COLO829 (cell line): ENCODE measurements at regions not wholly inside any gene's neighbourhood (a gene's known extent, or its start where the extent isn't known, plus 50 kb on each side); places are given as distances from the start of the nearest gene placed in this dataset.
"Not testable (repeated sequence)": the region's sequence is repeated elsewhere in the genome, so short reads cannot be mapped to it uniquely, and the experiment has no call there.

ENCODE experiments used
- DNase-seq: peaks from one replicate; pipeline ENCODE4 v3.0.0; 2012; ENCODE audit warnings: low spot score

GRCh38 chr4:126742048-126742447, 890.7 kb upstream of the INTU start:
- DNase-seq: no peak

GRCh38 chr4:126742885-126743284, 889.9 kb upstream of the INTU start:
- DNase-seq: no peak

GRCh38 chr4:126748736-126749135, 884.0 kb upstream of the INTU start:
- DNase-seq: no peak

GRCh38 chr4:126750723-126751122, 882.0 kb upstream of the INTU start:
- no peak for DNase-seq

- DNase-seq: no peak
Measured at GRCh38 chr4:126752126-126752525, 880.6 kb upstream of the INTU start.

- DNase-seq: no peak
Measured at GRCh38 chr4:126752702-126753101, 880.1 kb upstream of the INTU start.

GRCh38 chr4:126753592-126753991, 879.2 kb upstream of the INTU start:
- no peak for DNase-seq

GRCh38 chr4:126755506-126755905, 877.3 kb upstream of the INTU start:
- no peak for DNase-seq

GRCh38 chr4:126756050-126756829, 876.5 kb upstream of the INTU start:
- no peak for DNase-seq

- DNase-seq: no peak
Measured at GRCh38 chr4:126757219-126757618, 875.5 kb upstream of the INTU start.

GRCh38 chr4:126758493-126758892, 874.3 kb upstream of the INTU start:
- no peak for DNase-seq

- no peak for DNase-seq
Measured at GRCh38 chr4:126761947-126762662, 870.7 kb upstream of the INTU start.

- DNase-seq: no peak
Measured at GRCh38 chr4:126762663-126763247, 870.0 kb upstream of the INTU start.

GRCh38 chr4:126766241-126766640, 866.5 kb upstream of the INTU start:
- no peak for DNase-seq

GRCh38 chr4:126768338-126768737, 864.4 kb upstream of the INTU start:
- DNase-seq: no peak

- DNase-seq: not testable (repeated sequence)
Measured at GRCh38 chr4:126770811-126771553, 861.8 kb upstream of the INTU start.

- not testable (repeated sequence) for DNase-seq
Measured at GRCh38 chr4:126771618-126772017, 861.1 kb upstream of the INTU start.

GRCh38 chr4:126772662-126773061, 860.1 kb upstream of the INTU start:
- DNase-seq: no peak

- no peak for DNase-seq
Measured at GRCh38 chr4:126775485-126776106, 857.2 kb upstream of the INTU start.

GRCh38 chr4:126776361-126776760, 856.4 kb upstream of the INTU start:
- DNase-seq: no peak

- DNase-seq: no peak
Measured at GRCh38 chr4:126777649-126778048, 855.1 kb upstream of the INTU start.

- peak; percentile 34 for DNase-seq
Measured at GRCh38 chr4:126778348-126778747, 854.4 kb upstream of the INTU start.
